NCI-H2029 treated with DMSO at 0.1 percent for 48 hours (cell line): ENCODE measurements at regions not wholly inside any gene's neighbourhood (a gene's known extent, or its start where the extent isn't known, plus 50 kb on each side); places are given as distances from the start of the nearest gene placed in this dataset.

Source experiments
- DNase-seq: peaks from one replicate; lab custom pipeline; 2025; lab: John Stamatoyannopoulos, UW

GRCh38 chr5:109531262-109531661, 121.5 kb upstream of the PJA2 start:
- DNase-seq = no peak

GRCh38 chr5:109529987-109530386, 120.2 kb upstream of the PJA2 start:
- DNase-seq = no peak

GRCh38 chr5:109529520-109529919, 119.7 kb upstream of the PJA2 start:
- no peak for DNase-seq

GRCh38 chr5:109524555-109524954, 114.8 kb upstream of the PJA2 start:
- DNase-seq = no peak

GRCh38 chr5:109524026-109524425, 114.3 kb upstream of the PJA2 start:
- no peak for DNase-seq

- no peak for DNase-seq
These were observed 112.6 kb upstream of the PJA2 start for GRCh38 chr5:109522404-109522803.

GRCh38 chr5:109519416-109519815, 109.6 kb upstream of the PJA2 start:
- DNase-seq = no peak

- no peak for DNase-seq
These were observed 106.6 kb upstream of the PJA2 start for GRCh38 chr5:109516390-109516789.

GRCh38 chr5:109511980-109512734, 102.4 kb upstream of the PJA2 start:
- DNase-seq = no peak

GRCh38 chr5:109506556-109506955, 96.8 kb upstream of the PJA2 start:
- no peak for DNase-seq

- no peak for DNase-seq
These were observed 86.3 kb upstream of the PJA2 start for GRCh38 chr5:109496112-109496511.

GRCh38 chr5:109487753-109488420, 78.1 kb upstream of the PJA2 start:
- no peak for DNase-seq

- no peak for DNase-seq
These were observed 76.5 kb upstream of the PJA2 start for GRCh38 chr5:109486200-109486804.

- peak; percentile 79 for DNase-seq
These were observed 75.3 kb upstream of the PJA2 start for GRCh38 chr5:109485030-109485429.

GRCh38 chr5:109484597-109484996, 74.8 kb upstream of the PJA2 start:
- peak; percentile 36 for DNase-seq

GRCh38 chr5:109483395-109483971, 73.7 kb upstream of the PJA2 start:
- DNase-seq = no peak

GRCh38 chr5:109482748-109483147, 73.0 kb upstream of the PJA2 start:
- no peak for DNase-seq

GRCh38 chr5:109479260-109479860, 69.6 kb upstream of the PJA2 start:
- DNase-seq = peak; percentile 9

- no peak for DNase-seq
These were observed 69.1 kb upstream of the PJA2 start for GRCh38 chr5:109478830-109479229.

- no peak for DNase-seq
These were observed 66.5 kb upstream of the PJA2 start for GRCh38 chr5:109476292-109476691.

GRCh38 chr5:109469896-109470662, 60.3 kb upstream of the PJA2 start:
- no peak for DNase-seq
